ENCODE measurements at regions not wholly inside any gene's neighbourhood (a gene's known extent, or its start where the extent isn't known, plus 50 kb on each side); places are given as distances from the start of the nearest gene placed in this dataset.
"Not testable (repeated sequence)": the region's sequence is repeated elsewhere in the genome, so short reads cannot be mapped to it uniquely, and the experiment has no call there.

GRCh38 chr3:156041856-156042255 is 78.5 kb upstream of the KCNAB1 start:
- H3K4me2 ChIP-seq (ENCODE audit: insufficient read depth, low read length); BruUV-seq (replicated peaks); H4K20me1 ChIP-seq (replicated peaks; ENCODE audit: control insufficient read depth, extremely low read depth, insufficient read depth, low read length); H3K4me3 ChIP-seq (replicated peaks in 1 of 3; ENCODE audit: insufficient read depth in 1 of 3, low read depth in 1 of 3, low read length in 3 of 3); POLR2A ChIA-PET; H3K9ac ChIP-seq (replicated peaks; ENCODE audit: extremely low read depth, insufficient read depth, low read length); H3K79me2 ChIP-seq (ENCODE audit: control insufficient read depth, insufficient read depth, low read length); FAIRE-seq; DNase-seq (ENCODE audit: low read depth, low spot score); H3K9me3 ChIP-seq (replicated peaks; ENCODE audit: control insufficient read depth, insufficient read depth, low read length); dilution Hi-C loops (cut with MboI; ENCODE audit: extremely low pct_ligation_motif_present, low sequenced_read_pairs); H3K27me3 ChIP-seq (ENCODE audit: control insufficient read depth in 2 of 2, insufficient read depth in 2 of 2, low read length in 2 of 2); H3K9me1 ChIP-seq (replicated peaks; ENCODE audit: control insufficient read depth, extremely low read depth, insufficient read depth, low read length); H3K27ac ChIP-seq (ENCODE audit: insufficient read depth, low read depth, low read length); H3K4me1 ChIP-seq (ENCODE audit: control insufficient read depth, extremely low read depth, insufficient read depth, low read length); H3K36me3 ChIP-seq (ENCODE audit: control insufficient read depth in 2 of 2, extremely low read depth in 1 of 2, insufficient read depth in 2 of 2, low read length in 2 of 2); H2AFZ ChIP-seq (ENCODE audit: low read depth, low read length): not testable (repeated sequence)
- intact Hi-C loops (cut with micrococcal nuclease), result loop anchor here (5.0 kb wide), 1 partner anchor 465 kb away; no protein-coding TSS in a partner anchor
- CTCF ChIA-PET, result interaction anchor here (0.5 to 1.2 kb wide), 3 partner anchors 9 to 1831 kb away, joined by 3 read pairs; no protein-coding TSS in a partner anchor

- dilution Hi-C loops (cut with MboI; ENCODE audit: extremely low pct_ligation_motif_present, low sequenced_read_pairs); H3K9me3 ChIP-seq (replicated peaks; ENCODE audit: control insufficient read depth, insufficient read depth, low read length); H3K4me3 ChIP-seq (replicated peaks in 1 of 3; ENCODE audit: insufficient read depth in 1 of 3, low read depth in 1 of 3, low read length in 3 of 3); H3K27ac ChIP-seq (ENCODE audit: insufficient read depth, low read depth, low read length); H2AFZ ChIP-seq (ENCODE audit: low read depth, low read length); H3K9ac ChIP-seq (replicated peaks; ENCODE audit: extremely low read depth, insufficient read depth, low read length); H3K4me1 ChIP-seq (ENCODE audit: control insufficient read depth, extremely low read depth, insufficient read depth, low read length); H3K79me2 ChIP-seq (ENCODE audit: control insufficient read depth, insufficient read depth, low read length); H3K27me3 ChIP-seq (ENCODE audit: control insufficient read depth in 2 of 2, insufficient read depth in 2 of 2, low read length in 2 of 2); H4K20me1 ChIP-seq (replicated peaks; ENCODE audit: control insufficient read depth, extremely low read depth, insufficient read depth, low read length); H3K9me1 ChIP-seq (replicated peaks; ENCODE audit: control insufficient read depth, extremely low read depth, insufficient read depth, low read length); BruUV-seq (replicated peaks); H3K4me2 ChIP-seq (ENCODE audit: insufficient read depth, low read length); FAIRE-seq; H3K36me3 ChIP-seq (ENCODE audit: control insufficient read depth in 2 of 2, extremely low read depth in 1 of 2, insufficient read depth in 2 of 2, low read length in 2 of 2); POLR2A ChIA-PET: not testable (repeated sequence)
- peak; percentile 39 for DNase-seq (ENCODE audit: low read depth, low spot score)
- CTCF ChIA-PET, result interaction anchor here (0.6 to 2.5 kb wide), 48 partner anchors 10 to 1158 kb away, joined by 3 to 27 read pairs (median 4); partner anchors contain the start of gene C3orf33
- peak; percentile 56 for TF ChIP-seq CTCF (IDR thresholded peaks at IDR 0.05; ENCODE audit: extremely low read depth in 1 of 2, insufficient read depth in 1 of 2, low read depth in 1 of 2, low read length in 2 of 2)
- intact Hi-C loops (cut with micrococcal nuclease), result loop anchor here (1.0 to 5.0 kb wide), 4 partner anchors 106 to 1093 kb away; no protein-coding TSS in a partner anchor
These were observed 76.3 kb upstream of the KCNAB1 start for GRCh38 chr3:156043832-156044633.

Measured in endothelial cell of umbilical vein (primary cell).